GM23338 (cell line): ENCODE measurements at regions not wholly inside any gene's neighbourhood (a gene's known extent, or its start where the extent isn't known, plus 50 kb on each side); places are given as distances from the start of the nearest gene placed in this dataset.
A peak's percentile ranks its signal among the peaks of the same experiment; 100 is the strongest.

Experiments used
- ATAC-seq: fragments of 200-7000 bp; cut with Tn5 transposase; 3 replicates; pipeline ENCODE4 v1.9.1; 2020
- DNase-seq: peaks from one replicate; pipeline ENCODE4 v3.0.0-alpha.2; 2015; ENCODE audit warnings: low spot score
- H2AFZ ChIP-seq: fragments of 200-600 bp; sonication (generic); 2 replicates; pipeline ENCODE4 v1.8.0; 2016; ENCODE audit warnings: antibody characterized with exemption, mild to moderate bottlenecking, moderate library complexity
- H3F3A ChIP-seq: fragments of 200-600 bp; sonication (generic); replicated peaks from 2 replicates; pipeline ENCODE4 v1.8.0; 2017; ENCODE audit warnings: antibody characterized with exemption, mixed run types, low read depth
- H3K27ac ChIP-seq: fragments of 200-600 bp; sonication (generic); 2 replicates; pipeline ENCODE4 v1.6.1; 2016; ENCODE audit warnings: low read depth
- H3K27me3 ChIP-seq: fragments of 200-600 bp; sonication (generic); 2 replicates; pipeline ENCODE4 v1.8.0; 2016; ENCODE audit warnings: mild to moderate bottlenecking, mixed run types, moderate library complexity; ENCODE audit not compliant: insufficient read depth
- H3K36me3 ChIP-seq: fragments of 200-600 bp; sonication (generic); 2 replicates; pipeline ENCODE4 v1.8.0; 2016; ENCODE audit warnings: mild to moderate bottlenecking; ENCODE audit not compliant: insufficient read depth
- H3K4me1 ChIP-seq: fragments of 200-600 bp; sonication (generic); 2 replicates; pipeline ENCODE4 v1.8.0; 2016; ENCODE audit warnings: mild to moderate bottlenecking, moderate library complexity; ENCODE audit not compliant: insufficient read depth
- H3K4me2 ChIP-seq: fragments of 200-600 bp; sonication (generic); 2 replicates; pipeline ENCODE4 v1.7.1; 2017; ENCODE audit warnings: mixed run types
- H3K4me3 ChIP-seq: fragments of 200-600 bp; sonication (generic); 2 replicates; pipeline ENCODE4 v1.6.1; 2016; ENCODE audit warnings: mixed run types
- H3K79me2 ChIP-seq: fragments of 200-600 bp; sonication (generic); replicated peaks from 2 replicates; pipeline ENCODE4 v1.8.0; 2017; ENCODE audit warnings: mild to moderate bottlenecking; ENCODE audit not compliant: insufficient read depth
- H3K9me2 ChIP-seq: fragments of 200-600 bp; sonication (generic); 2 replicates; pipeline ENCODE4 v1.8.0; 2017; ENCODE audit not compliant: insufficient read depth
- H4K20me1 ChIP-seq: fragments of 200-600 bp; sonication (generic); replicated peaks from 2 replicates; pipeline ENCODE4 v1.8.0; 2017; ENCODE audit warnings: mild to moderate bottlenecking; ENCODE audit not compliant: insufficient read depth
- H3K27ac Mint-ChIP-seq: 2 replicates; pipeline ENCODE4 v1.8.0; 2020; ENCODE audit warnings: inconsistent platforms, mild to moderate bottlenecking, moderate library complexity, mixed read lengths
- H3K27me3 Mint-ChIP-seq: 3 replicates; pipeline ENCODE4 v1.8.0; 2022; ENCODE audit warnings: low read depth, mild to moderate bottlenecking, moderate library complexity, mixed read lengths, inconsistent platforms; ENCODE audit not compliant: insufficient read depth, poor library complexity
- H3K36me3 Mint-ChIP-seq: 3 replicates; pipeline ENCODE4 v1.8.0; 2021; ENCODE audit warnings: low read depth, mild to moderate bottlenecking, inconsistent platforms, moderate library complexity, mixed read lengths
- H3K4me1 Mint-ChIP-seq: 3 replicates; pipeline ENCODE4 v1.8.0; 2020; ENCODE audit warnings: mild to moderate bottlenecking, inconsistent platforms, mixed read lengths
- H3K4me3 Mint-ChIP-seq: 3 replicates; pipeline ENCODE4 v1.8.0; 2021; ENCODE audit warnings: moderate library complexity, mild to moderate bottlenecking, inconsistent platforms, mixed read lengths
- H3K9me3 Mint-ChIP-seq: 3 replicates; pipeline ENCODE4 v1.8.0; 2020; ENCODE audit warnings: moderate library complexity, mild to moderate bottlenecking, inconsistent platforms, mixed read lengths
- CREB1 ChIP-seq: fragments of 250-450 bp; sonication (Bioruptor Pico); IDR thresholded peaks from 2 replicates; pipeline ENCODE4 v1.5.0; 2020; ENCODE audit warnings: low read depth, mild to moderate bottlenecking, moderate library complexity
- EZH2 ChIP-seq: fragments of 200-600 bp; sonication (generic); IDR thresholded peaks from one replicate; pipeline ENCODE4 v1.8.0; 2017; ENCODE audit warnings: antibody characterized with exemption, mild to moderate bottlenecking, low read depth; ENCODE audit not compliant: unreplicated experiment
- JUNB ChIP-seq: IDR thresholded peaks from one replicate; pipeline ENCODE4 v1.6.1; 2016; ENCODE audit warnings: antibody characterized with exemption; ENCODE audit not compliant: unreplicated experiment
- NANOG ChIP-seq: IDR thresholded peaks from 2 replicates; pipeline ENCODE4 v1.6.1; 2016; ENCODE audit warnings: antibody characterized with exemption, borderline replicate concordance
- POLR2AphosphoS5 ChIP-seq: IDR thresholded peaks from 2 replicates; pipeline ENCODE4 v1.6.1; 2016; ENCODE audit warnings: antibody characterized with exemption, low read depth
- ZNF114 ChIP-seq: fragments of 250-450 bp; sonication (Bioruptor Pico); IDR thresholded peaks from 2 replicates; pipeline ENCODE4 v1.5.0; 2020; ENCODE audit warnings: mild to moderate bottlenecking, moderate library complexity
- ZNF331 ChIP-seq: fragments of 250-450 bp; sonication (Bioruptor Pico); IDR thresholded peaks from 2 replicates; pipeline ENCODE4 v1.5.0; 2020; ENCODE audit warnings: low read depth, mild to moderate bottlenecking, moderate library complexity
- TF ChIP-seq, protein P1 (sequence below): fragments of 250-450 bp; sonication (Bioruptor Pico); IDR thresholded peaks from 2 replicates; pipeline ENCODE4 v1.5.0; 2020; ENCODE audit warnings: mild to moderate bottlenecking, moderate library complexity
- TF ChIP-seq, protein P2 (sequence below): IDR thresholded peaks from one replicate; pipeline ENCODE4 v1.6.1; 2018; ENCODE audit warnings: antibody characterized with exemption; ENCODE audit not compliant: unreplicated experiment
- TF ChIP-seq, protein P3 (sequence below), 2 experiments: fragments of 200-600 bp in 1 of 2; sonication (generic) in 1 of 2; conservative IDR thresholded peaks; 2 replicates each; pipeline versions ENCODE4 v1.5.1 to v1.6.1; 2016 to 2017; ENCODE audit warnings: antibody characterized with exemption in 2 of 2, low read depth in 2 of 2, mild to moderate bottlenecking in 2 of 2, moderate library complexity in 1 of 2

DNA sequence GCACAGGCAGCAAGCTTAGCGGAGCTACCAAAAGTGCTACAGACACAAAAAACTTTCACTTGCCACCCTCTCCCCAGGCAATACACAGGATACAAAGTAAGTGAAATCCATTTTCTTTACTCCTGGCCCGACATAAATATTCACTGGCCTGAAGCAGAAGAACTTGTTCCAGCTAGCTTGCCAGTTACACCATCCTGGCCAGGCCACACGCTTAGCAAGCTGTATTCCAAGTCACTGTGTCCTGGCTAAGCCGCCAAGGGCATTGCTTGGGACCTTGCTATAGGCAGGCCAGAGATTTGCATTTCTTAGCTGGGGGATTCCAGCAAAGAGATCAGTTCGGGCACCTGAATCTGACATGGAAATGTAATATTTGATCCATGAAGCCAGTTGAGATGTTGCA lies 71.0 kb upstream of the SLC1A3 start:
- Mint-ChIP-seq H3K27me3 (no peaks in the 10 kb centered on the region), H3K27ac (no peak overlapping the region), H3K4me1 (no peaks in the 10 kb centered on the region; the same call in 2 of the 3 replicates), H3K4me3 (no peak overlapping the region), H3K9me3 (no peaks in the 10 kb centered on the region), H3K36me3 (no peaks in the 10 kb centered on the region)
- H4K20me1 ChIP-seq, result no peaks in the 10 kb centered on the region
- no peaks in the 10 kb centered on the region for H3K27me3 ChIP-seq
- DNase-seq, result no peak
- H2AFZ ChIP-seq, result peak overlapping the region; percentile 77
- no peak overlapping the region for H3K27ac ChIP-seq
- H3K36me3 ChIP-seq, result no peaks in the 10 kb centered on the region
- no peaks in the 10 kb centered on the region for H3F3A ChIP-seq
- H3K9me2 ChIP-seq, result no peaks in the 10 kb centered on the region
- H3K4me3 ChIP-seq, result no peak overlapping the region
- TF ChIP-seq CREB1 (CRISPR knock-in tag), result no peak
- TF ChIP-seq, protein P1, sequence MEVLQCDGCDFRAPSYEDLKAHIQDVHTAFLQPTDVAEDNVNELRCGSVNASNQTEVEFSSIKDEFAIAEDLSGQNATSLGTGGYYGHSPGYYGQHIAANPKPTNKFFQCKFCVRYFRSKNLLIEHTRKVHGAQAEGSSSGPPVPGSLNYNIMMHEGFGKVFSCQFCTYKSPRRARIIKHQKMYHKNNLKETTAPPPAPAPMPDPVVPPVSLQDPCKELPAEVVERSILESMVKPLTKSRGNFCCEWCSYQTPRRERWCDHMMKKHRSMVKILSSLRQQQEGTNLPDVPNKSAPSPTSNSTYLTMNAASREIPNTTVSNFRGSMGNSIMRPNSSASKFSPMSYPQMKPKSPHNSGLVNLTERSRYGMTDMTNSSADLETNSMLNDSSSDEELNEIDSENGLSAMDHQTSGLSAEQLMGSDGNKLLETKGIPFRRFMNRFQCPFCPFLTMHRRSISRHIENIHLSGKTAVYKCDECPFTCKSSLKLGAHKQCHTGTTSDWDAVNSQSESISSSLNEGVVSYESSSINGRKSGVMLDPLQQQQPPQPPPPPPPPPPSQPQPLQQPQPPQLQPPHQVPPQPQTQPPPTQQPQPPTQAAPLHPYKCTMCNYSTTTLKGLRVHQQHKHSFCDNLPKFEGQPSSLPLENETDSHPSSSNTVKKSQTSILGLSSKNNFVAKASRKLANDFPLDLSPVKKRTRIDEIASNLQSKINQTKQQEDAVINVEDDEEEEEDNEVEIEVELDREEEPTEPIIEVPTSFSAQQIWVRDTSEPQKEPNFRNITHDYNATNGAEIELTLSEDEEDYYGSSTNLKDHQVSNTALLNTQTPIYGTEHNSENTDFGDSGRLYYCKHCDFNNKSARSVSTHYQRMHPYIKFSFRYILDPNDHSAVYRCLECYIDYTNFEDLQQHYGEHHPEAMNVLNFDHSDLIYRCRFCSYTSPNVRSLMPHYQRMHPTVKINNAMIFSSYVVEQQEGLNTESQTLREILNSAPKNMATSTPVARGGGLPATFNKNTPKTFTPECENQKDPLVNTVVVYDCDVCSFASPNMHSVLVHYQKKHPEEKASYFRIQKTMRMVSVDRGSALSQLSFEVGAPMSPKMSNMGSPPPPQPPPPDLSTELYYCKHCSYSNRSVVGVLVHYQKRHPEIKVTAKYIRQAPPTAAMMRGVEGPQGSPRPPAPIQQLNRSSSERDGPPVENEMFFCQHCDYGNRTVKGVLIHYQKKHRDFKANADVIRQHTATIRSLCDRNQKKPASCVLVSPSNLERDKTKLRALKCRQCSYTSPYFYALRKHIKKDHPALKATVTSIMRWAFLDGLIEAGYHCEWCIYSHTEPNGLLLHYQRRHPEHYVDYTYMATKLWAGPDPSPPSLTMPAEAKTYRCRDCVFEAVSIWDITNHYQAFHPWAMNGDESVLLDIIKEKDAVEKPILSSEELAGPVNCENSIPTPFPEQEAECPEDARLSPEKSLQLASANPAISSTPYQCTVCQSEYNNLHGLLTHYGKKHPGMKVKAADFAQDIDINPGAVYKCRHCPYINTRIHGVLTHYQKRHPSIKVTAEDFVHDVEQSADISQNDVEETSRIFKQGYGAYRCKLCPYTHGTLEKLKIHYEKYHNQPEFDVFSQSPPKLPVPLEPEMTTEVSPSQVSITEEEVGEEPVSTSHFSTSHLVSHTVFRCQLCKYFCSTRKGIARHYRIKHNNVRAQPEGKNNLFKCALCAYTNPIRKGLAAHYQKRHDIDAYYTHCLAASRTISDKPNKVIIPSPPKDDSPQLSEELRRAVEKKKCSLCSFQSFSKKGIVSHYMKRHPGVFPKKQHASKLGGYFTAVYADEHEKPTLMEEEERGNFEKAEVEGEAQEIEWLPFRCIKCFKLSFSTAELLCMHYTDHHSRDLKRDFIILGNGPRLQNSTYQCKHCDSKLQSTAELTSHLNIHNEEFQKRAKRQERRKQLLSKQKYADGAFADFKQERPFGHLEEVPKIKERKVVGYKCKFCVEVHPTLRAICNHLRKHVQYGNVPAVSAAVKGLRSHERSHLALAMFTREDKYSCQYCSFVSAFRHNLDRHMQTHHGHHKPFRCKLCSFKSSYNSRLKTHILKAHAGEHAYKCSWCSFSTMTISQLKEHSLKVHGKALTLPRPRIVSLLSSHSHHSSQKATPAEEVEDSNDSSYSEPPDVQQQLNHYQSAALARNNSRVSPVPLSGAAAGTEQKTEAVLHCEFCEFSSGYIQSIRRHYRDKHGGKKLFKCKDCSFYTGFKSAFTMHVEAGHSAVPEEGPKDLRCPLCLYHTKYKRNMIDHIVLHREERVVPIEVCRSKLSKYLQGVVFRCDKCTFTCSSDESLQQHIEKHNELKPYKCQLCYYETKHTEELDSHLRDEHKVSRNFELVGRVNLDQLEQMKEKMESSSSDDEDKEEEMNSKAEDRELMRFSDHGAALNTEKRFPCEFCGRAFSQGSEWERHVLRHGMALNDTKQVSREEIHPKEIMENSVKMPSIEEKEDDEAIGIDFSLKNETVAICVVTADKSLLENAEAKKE (CRISPR knock-in tag), result no peak
- TF ChIP-seq NANOG, result no peak
- TF ChIP-seq JUNB, result no peak
- TF ChIP-seq, protein P2, sequence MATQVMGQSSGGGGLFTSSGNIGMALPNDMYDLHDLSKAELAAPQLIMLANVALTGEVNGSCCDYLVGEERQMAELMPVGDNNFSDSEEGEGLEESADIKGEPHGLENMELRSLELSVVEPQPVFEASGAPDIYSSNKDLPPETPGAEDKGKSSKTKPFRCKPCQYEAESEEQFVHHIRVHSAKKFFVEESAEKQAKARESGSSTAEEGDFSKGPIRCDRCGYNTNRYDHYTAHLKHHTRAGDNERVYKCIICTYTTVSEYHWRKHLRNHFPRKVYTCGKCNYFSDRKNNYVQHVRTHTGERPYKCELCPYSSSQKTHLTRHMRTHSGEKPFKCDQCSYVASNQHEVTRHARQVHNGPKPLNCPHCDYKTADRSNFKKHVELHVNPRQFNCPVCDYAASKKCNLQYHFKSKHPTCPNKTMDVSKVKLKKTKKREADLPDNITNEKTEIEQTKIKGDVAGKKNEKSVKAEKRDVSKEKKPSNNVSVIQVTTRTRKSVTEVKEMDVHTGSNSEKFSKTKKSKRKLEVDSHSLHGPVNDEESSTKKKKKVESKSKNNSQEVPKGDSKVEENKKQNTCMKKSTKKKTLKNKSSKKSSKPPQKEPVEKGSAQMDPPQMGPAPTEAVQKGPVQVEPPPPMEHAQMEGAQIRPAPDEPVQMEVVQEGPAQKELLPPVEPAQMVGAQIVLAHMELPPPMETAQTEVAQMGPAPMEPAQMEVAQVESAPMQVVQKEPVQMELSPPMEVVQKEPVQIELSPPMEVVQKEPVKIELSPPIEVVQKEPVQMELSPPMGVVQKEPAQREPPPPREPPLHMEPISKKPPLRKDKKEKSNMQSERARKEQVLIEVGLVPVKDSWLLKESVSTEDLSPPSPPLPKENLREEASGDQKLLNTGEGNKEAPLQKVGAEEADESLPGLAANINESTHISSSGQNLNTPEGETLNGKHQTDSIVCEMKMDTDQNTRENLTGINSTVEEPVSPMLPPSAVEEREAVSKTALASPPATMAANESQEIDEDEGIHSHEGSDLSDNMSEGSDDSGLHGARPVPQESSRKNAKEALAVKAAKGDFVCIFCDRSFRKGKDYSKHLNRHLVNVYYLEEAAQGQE, result no peak
- no peak for TF ChIP-seq EZH2
- TF ChIP-seq, protein P3, sequence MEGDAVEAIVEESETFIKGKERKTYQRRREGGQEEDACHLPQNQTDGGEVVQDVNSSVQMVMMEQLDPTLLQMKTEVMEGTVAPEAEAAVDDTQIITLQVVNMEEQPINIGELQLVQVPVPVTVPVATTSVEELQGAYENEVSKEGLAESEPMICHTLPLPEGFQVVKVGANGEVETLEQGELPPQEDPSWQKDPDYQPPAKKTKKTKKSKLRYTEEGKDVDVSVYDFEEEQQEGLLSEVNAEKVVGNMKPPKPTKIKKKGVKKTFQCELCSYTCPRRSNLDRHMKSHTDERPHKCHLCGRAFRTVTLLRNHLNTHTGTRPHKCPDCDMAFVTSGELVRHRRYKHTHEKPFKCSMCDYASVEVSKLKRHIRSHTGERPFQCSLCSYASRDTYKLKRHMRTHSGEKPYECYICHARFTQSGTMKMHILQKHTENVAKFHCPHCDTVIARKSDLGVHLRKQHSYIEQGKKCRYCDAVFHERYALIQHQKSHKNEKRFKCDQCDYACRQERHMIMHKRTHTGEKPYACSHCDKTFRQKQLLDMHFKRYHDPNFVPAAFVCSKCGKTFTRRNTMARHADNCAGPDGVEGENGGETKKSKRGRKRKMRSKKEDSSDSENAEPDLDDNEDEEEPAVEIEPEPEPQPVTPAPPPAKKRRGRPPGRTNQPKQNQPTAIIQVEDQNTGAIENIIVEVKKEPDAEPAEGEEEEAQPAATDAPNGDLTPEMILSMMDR (conservative IDR thresholded peaks at IDR 0.05; ENCODE audit: low read depth in 2 of 2), result no peak
- no peak for TF ChIP-seq ZNF114 (CRISPR knock-in tag)
- no peak for TF ChIP-seq POLR2AphosphoS5
- no peak for TF ChIP-seq ZNF331
- no peaks in the 10 kb centered on the region for H3K79me2 ChIP-seq
- no peaks in the 10 kb centered on the region for H3K4me1 ChIP-seq
- H3K4me2 ChIP-seq, result no peak overlapping the region
- ATAC-seq, result peak; percentile 47; the same call in 2 of the 3 replicates
